ENCODE measurements at regions not wholly inside any gene's neighbourhood (a gene's known extent, or its start where the extent isn't known, plus 50 kb on each side); places are given as distances from the start of the nearest gene placed in this dataset.

DNA sequence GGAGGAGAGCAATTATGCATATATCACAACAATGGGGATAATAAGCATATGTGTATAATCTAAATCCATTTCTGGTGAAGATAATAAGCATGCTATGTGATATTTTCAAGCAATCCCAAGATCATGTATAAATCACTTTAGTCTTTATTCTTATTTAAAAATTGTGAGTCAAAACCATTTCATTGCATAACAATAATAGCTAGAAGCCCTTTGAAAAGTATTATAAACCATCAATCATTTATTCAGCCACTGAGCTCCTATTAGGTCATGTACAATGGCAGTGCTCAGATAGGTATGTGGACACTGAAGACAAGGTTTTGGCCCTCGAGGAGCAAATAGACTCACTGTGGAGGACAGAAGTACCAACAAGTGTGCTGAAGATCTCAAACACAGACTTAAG, 113.1 kb downstream of the CDCA7 start:
- TF ChIP-seq CTCF (conservative IDR thresholded peaks at IDR 0.05; ENCODE audit: low read depth, low read length) (no peak), EZH2 (IDR thresholded peaks at IDR 0.05; ENCODE audit: low read length, unreplicated experiment) (no peak)

Measured in PC-3 (cell line).